ENCODE measurements at regions not wholly inside any gene's neighbourhood (a gene's known extent, or its start where the extent isn't known, plus 50 kb on each side); places are given as distances from the start of the nearest gene placed in this dataset.
"Not testable (repeated sequence)": the region's sequence is repeated elsewhere in the genome, so short reads cannot be mapped to it uniquely, and the experiment has no call there.

- TF ChIP-seq POLR2AphosphoS5 (IDR thresholded peaks at IDR 0.05; ENCODE audit: low read depth, low read length) (no peak), POLR2A (IDR thresholded peaks at IDR 0.05; ENCODE audit: low read depth, low read length) (no peak), TAF1 (IDR thresholded peaks at IDR 0.05; ENCODE audit: borderline replicate concordance, low read depth, low read length) (no peak)
- no peak for FAIRE-seq
- no peak for DNase-seq (ENCODE audit: insufficient read length)
These were observed 196.0 kb upstream of the TPRG1 start for GRCh38 chr3:188975600-188976314.

GRCh38 chr3:188976407-188976806 is 195.4 kb upstream of the TPRG1 start:
- TF ChIP-seq TAF1 (IDR thresholded peaks at IDR 0.05; ENCODE audit: borderline replicate concordance, low read depth, low read length) (no peak), POLR2A (IDR thresholded peaks at IDR 0.05; ENCODE audit: low read depth, low read length) (no peak), POLR2AphosphoS5 (IDR thresholded peaks at IDR 0.05; ENCODE audit: low read depth, low read length) (no peak)
- no peak for FAIRE-seq
- no peak for DNase-seq (ENCODE audit: insufficient read length)

- TF ChIP-seq POLR2A (IDR thresholded peaks at IDR 0.05; ENCODE audit: low read depth, low read length): no peak
- no peak for TF ChIP-seq POLR2AphosphoS5 (IDR thresholded peaks at IDR 0.05; ENCODE audit: low read depth, low read length)
- TF ChIP-seq TAF1 (IDR thresholded peaks at IDR 0.05; ENCODE audit: borderline replicate concordance, low read depth, low read length): no peak
- no peak for DNase-seq (ENCODE audit: insufficient read length)
- no peak for FAIRE-seq
These were observed 193.2 kb upstream of the TPRG1 start for GRCh38 chr3:188978421-188979171.

- TF ChIP-seq TAF1 (IDR thresholded peaks at IDR 0.05; ENCODE audit: borderline replicate concordance, low read depth, low read length) (no peak), POLR2AphosphoS5 (IDR thresholded peaks at IDR 0.05; ENCODE audit: low read depth, low read length) (no peak), POLR2A (IDR thresholded peaks at IDR 0.05; ENCODE audit: low read depth, low read length) (no peak)
- FAIRE-seq (no peak), DNase-seq (ENCODE audit: insufficient read length) (no peak)
These were observed 192.5 kb upstream of the TPRG1 start for GRCh38 chr3:188979248-188979647.

DNA sequence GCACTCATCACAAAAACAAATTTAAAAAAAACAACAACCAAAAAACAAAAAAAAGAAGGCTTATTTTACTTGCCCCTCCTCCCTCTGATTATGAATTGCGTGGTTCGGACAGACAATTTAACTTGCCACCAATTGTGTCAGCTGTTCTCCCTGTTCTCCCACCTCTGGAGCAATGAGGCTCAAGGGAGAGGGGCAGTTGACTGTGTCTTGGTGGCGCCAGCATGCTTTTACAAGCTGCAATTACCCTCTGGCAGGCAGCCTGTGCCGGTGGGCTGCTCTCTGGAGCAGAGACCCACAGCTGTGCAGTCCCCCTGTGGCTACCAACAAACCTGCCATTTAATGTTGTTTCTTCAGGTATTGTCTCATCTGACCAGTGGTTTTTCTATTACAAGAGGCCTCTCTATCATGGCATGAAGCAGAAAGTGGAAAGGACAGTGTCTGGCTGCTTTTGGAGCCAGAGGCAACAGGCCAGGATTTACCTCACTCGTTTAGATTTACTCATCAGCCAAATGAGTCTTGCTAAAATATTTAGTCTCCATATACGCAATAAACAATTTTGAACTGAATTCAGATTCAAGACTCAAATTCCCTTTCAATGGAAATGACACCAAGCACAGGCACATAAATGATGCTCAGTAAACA is 192.0 kb upstream of the TPRG1 start:
- DNase-seq (ENCODE audit: insufficient read length): no peak
- TF ChIP-seq POLR2AphosphoS5 (IDR thresholded peaks at IDR 0.05; ENCODE audit: low read depth, low read length) (no peak), POLR2A (IDR thresholded peaks at IDR 0.05; ENCODE audit: low read depth, low read length) (no peak), TAF1 (IDR thresholded peaks at IDR 0.05; ENCODE audit: borderline replicate concordance, low read depth, low read length) (no peak)
- no peak for FAIRE-seq

GRCh38 chr3:188993181-188993580 is 178.6 kb upstream of the TPRG1 start:
- TF ChIP-seq POLR2AphosphoS5 (IDR thresholded peaks at IDR 0.05; ENCODE audit: low read depth, low read length) (no peak), TAF1 (IDR thresholded peaks at IDR 0.05; ENCODE audit: borderline replicate concordance, low read depth, low read length) (no peak), POLR2A (IDR thresholded peaks at IDR 0.05; ENCODE audit: low read depth, low read length) (no peak)
- FAIRE-seq (no peak), DNase-seq (ENCODE audit: insufficient read length) (no peak)

DNA sequence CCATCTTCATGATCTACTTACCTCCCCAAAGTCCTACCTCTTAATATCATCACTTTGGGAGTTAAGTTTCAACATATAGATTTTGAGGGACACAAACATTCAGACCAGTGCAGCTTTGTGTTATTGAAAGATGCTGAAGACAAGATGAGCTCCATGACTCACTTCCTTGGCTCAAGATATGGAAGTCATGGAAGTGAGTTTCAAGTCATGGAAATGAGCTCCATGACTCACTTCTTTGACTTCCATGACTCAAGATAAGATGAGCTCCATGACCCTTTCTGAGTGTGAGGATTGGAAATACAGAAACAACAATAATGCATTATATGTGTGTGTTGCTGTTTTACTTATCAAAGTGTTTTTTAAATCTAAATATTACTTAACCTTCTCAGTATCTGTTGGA is 170.2 kb upstream of the TPRG1 start:
- FAIRE-seq (no peak), DNase-seq (ENCODE audit: insufficient read length) (no peak)
- TF ChIP-seq TAF1 (IDR thresholded peaks at IDR 0.05; ENCODE audit: borderline replicate concordance, low read depth, low read length): no peak
- TF ChIP-seq POLR2A (IDR thresholded peaks at IDR 0.05; ENCODE audit: low read depth, low read length): no peak
- no peak for TF ChIP-seq POLR2AphosphoS5 (IDR thresholded peaks at IDR 0.05; ENCODE audit: low read depth, low read length)

DNA sequence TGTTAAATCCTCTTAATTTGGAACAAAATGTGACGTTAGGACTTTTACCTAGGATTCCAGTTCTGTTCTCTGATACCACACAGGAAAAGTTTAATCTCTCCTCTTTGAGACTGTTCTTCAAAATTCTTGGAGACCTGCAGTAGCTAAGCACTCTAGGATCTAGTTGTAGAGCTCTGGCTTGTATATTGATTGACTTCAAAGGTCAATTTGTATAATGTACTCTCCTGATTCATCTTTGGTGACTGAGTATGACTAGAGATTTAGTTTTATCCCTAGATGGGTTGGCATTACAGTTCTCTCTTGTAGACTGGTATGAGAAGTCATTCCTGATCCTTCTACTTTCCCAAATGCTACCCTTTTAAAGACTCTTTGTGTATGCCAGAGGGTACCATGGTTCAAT is 168.4 kb upstream of the TPRG1 start:
- no peak for DNase-seq (ENCODE audit: insufficient read length)
- TF ChIP-seq POLR2AphosphoS5 (IDR thresholded peaks at IDR 0.05; ENCODE audit: low read depth, low read length) (no peak), TAF1 (IDR thresholded peaks at IDR 0.05; ENCODE audit: borderline replicate concordance, low read depth, low read length) (no peak), POLR2A (IDR thresholded peaks at IDR 0.05; ENCODE audit: low read depth, low read length) (no peak)
- FAIRE-seq: no peak

- no peak for FAIRE-seq
- TF ChIP-seq POLR2A (IDR thresholded peaks at IDR 0.05; ENCODE audit: low read depth, low read length) (no peak), POLR2AphosphoS5 (IDR thresholded peaks at IDR 0.05; ENCODE audit: low read depth, low read length) (no peak), TAF1 (IDR thresholded peaks at IDR 0.05; ENCODE audit: borderline replicate concordance, low read depth, low read length) (no peak)
- DNase-seq (ENCODE audit: insufficient read length): no peak
These were observed 158.4 kb upstream of the TPRG1 start for GRCh38 chr3:189013224-189013888.

GRCh38 chr3:189014526-189014925 is 157.2 kb upstream of the TPRG1 start:
- FAIRE-seq: no peak
- TF ChIP-seq POLR2A (IDR thresholded peaks at IDR 0.05; ENCODE audit: low read depth, low read length) (no peak), TAF1 (IDR thresholded peaks at IDR 0.05; ENCODE audit: borderline replicate concordance, low read depth, low read length) (no peak), POLR2AphosphoS5 (IDR thresholded peaks at IDR 0.05; ENCODE audit: low read depth, low read length) (no peak)
- DNase-seq (ENCODE audit: insufficient read length): no peak

DNA sequence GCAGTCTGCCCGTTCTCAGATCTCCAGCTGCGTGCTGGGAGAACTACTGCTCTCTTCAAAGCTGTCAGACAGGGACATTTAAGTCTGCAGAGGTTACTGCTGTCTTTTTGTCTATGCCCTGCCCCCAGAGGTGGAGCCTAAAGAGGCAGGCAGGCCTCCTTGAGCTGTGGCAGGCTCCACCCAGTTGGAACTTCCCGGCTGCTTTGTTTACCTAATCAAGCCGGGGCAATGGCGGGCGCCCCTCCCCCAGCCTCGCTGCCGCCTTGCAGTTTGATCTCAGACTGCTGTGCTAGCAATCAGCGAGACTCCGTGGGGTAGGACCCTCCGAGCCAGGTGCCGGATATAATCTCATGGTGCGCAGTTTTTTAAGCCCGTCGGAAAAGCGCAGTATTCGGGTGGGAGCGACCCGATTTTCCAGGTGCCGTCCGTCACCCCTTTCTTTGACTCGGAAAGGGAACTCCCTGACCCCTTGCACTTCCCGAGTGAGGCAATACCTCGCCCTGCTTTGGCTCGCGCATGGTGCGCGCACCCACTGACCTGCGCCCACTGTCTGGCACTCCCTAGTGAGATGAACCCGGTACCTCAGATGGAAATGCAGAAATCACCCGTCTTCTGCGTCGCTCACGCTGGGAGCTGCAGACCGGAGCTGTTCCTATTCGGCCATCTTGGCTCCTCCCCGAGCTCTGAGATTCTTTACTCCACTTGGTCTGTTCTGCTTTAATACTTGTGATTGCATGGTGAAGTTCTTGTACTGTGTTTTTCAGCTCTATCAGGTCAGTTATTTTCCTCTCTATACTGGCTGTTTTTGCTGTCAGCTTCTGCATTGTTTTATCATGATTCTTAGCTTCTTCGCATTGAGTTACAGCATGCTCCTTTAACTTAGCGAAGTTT is 148.9 kb upstream of the TPRG1 start:
- not testable (repeated sequence) for FAIRE-seq; DNase-seq (ENCODE audit: insufficient read length)

All from GM12892 (cell line).